Dermis blood vessel endothelial cell (primary cell): ENCODE measurements at regions not wholly inside any gene's neighbourhood (a gene's known extent, or its start where the extent isn't known, plus 50 kb on each side); places are given as distances from the start of the nearest gene placed in this dataset.
A peak's percentile ranks its signal among the peaks of the same experiment; 100 is the strongest.
"Not testable (repeated sequence)": the region's sequence is repeated elsewhere in the genome, so short reads cannot be mapped to it uniquely, and the experiment has no call there.

ENCODE experiments used
- DNase-seq: peaks from one replicate; pipeline ENCODE4 v3.0.0; 2010

DNA sequence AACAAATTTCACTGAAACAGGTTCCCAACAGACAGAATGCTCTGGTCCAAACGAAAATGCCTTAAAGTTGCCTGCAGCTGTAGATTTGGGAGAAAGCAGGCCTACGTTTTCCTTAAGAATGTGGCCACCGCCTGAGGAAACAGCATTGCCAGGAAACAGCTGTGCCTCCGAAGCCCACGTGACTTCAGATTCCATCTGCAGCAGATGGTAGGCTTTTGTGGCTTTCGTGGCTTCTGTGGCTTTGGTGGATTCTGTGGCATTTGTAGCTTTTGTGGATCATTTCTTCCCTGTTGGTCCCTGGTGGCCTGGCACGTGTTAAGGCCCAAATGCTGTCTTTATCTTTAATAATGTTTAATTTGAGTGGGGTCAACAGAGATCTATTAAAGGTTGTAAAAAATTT lies 222.9 kb downstream of the TTLL2 start:
- peak; percentile 78 for DNase-seq

DNA sequence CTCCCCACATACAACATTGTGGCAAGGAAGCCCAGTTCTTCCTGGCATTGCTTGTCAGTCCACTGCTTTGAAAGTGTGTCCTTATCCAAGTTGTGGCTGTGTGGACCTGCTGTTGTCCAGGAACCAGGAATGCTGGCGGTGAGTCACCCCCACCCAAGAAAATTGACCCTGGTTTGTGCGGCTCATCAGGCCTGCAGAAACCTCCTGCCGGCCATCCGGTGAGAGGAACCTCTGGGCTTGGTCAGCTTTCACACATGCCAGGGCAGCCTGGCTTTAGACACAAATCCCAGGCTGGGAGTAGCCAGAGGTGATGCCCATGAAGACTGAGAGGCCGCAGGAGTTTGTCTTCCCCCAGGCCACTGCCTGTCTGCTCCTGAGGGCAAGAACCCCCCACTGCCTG lies 223.6 kb downstream of the TTLL2 start:
- DNase-seq, result no peak

DNA sequence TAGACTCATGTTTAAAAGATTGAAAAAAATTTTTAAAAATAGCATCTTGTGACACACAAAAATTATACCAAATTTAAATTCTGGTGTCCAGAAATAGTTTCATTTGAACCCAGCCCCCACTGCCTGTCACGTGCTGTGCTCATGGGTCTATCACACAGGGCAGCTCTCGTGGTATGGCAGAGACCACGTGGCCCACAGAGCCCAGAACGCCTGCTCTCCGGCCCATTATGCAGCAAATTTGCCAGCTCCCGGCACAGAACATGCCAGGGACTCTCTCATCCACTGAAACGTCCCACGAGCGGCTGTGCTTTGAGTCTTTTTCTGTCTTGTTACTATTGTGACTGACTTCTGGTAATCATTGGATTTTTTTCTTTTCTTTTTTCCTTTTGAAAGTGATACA lies 224.3 kb downstream of the TTLL2 start:
- DNase-seq, result no peak

DNA sequence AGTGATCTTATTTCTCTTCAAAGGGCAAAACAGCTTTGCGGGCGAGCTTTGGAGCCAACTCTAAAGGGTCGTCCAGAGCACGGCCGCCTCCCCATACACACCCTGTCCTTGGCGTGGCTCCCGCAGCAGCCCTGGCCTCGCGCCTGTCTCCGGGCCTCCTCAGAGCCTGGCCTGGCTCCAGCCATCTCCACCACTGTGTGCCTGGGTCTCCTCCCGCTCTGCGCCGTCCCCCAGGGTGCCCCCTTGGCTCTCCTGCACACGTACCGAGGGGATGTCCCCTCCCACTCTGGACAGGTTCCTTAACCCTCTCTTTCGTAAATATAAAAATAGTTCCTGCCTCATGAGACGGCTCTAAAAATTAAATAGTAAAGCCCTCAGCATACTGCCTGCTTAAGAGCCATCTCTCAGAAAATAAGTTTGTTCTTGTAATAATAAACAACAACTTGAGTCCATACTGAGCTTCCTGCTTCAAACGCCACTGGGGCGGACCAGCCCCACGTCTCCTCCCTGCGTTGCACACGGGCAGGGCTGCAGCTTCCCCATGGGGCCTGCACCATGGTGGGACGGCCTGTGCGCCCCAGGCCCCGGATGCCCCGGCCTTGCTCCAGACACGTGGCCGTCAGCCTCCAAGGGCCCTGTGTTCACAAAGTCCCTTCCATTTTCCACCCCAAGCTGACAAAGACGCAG lies 226.2 kb downstream of the TTLL2 start:
- peak; percentile 15 for DNase-seq

DNA sequence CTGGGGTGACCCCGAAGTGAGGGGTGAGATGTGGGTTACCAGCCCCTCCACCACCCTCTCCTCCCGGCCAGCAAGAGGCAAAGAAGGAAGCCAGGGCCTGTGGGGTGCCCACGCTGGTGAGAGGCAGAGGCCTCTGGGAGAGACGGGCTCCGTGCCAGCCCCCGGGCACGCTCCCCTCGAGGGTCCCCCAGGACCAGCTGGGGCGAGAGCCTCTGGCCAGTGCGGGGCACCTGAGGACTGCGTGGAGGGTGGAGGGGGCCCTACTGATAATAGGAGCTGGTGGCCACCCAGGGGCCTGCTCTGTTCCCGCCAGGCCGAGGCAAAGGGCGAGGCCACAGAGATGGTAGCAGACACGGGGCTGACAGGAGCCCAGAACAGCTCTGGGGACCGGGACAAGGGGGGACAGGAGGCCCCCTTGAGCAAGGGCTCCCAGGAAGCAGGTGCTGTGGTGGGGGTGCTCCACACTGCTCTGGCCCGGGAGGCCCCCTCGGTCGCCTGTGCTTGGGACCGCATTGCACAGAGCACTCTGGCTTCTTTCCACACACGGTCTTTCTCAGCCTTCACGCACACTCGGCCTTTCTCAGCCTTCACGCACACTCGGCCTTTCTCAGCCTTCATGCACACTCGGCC lies 226.9 kb downstream of the TTLL2 start:
- no peak for DNase-seq

DNA sequence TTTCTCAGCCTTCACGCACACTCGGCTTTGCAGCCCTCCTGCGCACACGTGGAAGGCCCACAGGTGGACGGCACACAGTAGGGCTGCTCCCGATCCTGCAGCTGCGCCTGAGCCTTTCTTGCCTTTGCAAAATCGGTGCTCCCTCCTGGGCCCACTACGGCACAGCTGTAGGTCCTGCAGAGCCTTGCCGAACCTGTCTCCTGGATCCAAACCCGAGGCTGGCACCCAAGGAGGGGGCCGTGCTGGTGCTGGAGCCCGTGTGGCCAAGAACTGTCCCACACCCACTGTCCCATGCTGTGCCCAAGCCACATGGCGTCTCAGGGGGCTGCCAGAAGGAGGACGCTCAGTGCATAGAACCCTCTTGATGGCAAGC lies 227.4 kb downstream of the TTLL2 start:
- no peak for DNase-seq

DNA sequence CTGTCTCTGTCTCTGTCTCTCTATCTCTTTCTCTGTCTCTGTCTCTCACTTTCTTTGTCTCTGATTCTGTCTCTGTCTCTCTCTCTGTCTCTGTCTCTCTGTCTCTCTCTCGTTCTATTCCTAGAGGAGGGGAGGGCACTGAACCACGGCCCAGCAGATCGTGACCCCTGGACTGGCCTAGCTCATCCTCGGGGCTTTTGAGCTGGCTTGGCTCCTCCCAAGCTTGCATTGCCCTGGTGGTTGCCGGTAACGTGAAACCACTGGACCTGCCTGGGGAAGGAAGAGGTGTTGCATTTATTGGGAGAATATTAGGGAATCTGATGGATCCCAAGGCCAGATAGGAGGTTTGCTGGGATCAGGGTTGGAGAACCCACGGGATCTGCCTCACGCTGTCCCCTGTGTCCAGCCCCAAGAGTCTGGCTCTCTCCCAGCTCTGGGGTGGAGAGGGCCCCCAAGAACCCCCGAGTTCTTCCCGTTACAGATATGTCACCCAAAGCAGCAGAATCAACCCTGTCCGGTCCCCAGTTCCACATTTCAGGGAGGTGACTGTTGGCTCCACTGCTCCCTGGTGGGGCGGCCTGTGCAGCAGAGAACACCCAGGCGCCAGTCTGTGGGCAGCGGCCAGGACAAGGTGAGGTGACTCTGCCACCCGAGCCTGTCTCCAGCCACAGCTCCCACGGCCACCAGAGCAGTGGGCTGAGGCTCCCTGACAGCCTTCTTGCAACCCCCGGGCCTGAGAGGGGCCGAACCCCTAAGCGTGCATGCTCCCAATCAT lies 228.3 kb downstream of the TTLL2 start:
- DNase-seq, result no peak

DNA sequence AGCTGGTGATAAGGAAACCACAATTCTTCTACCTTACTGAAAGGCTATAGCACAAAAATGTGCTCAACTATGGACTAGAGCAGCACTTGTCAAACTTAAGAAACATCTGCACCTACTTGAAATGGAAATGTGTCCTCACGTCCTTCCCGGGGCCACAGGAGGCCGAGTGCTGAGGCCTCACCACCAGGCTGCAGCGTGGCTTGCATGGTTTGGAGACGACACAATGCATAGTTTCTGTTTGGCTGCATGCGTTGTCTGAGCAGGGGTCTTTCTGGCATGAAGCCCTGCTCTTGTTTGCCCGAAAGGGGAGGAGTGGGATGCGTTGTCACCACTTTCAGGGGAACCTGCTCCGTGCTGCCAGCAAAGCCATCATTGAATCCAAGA lies 228.8 kb downstream of the TTLL2 start:
- no peak for DNase-seq

DNA sequence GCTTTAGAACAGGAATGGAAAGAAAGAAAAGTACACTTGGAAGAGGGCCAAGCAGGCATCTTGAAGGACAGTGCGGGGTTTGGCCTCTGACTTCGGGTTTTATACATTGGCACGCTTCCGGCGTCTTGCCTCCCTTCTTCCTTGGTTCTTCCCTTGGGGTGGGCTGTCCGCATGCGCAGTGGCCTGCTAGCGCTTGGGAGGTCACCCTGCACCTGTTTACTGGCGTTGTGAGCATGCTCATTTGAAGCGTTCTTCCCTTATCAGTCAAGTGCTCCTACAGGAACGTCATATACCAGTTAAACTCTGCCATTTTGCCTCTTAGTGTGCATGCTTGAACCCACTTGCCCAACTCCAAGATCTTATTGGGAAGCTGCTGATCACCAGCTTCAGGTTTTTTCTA lies 230.0 kb downstream of the TTLL2 start:
- no peak for DNase-seq

DNA sequence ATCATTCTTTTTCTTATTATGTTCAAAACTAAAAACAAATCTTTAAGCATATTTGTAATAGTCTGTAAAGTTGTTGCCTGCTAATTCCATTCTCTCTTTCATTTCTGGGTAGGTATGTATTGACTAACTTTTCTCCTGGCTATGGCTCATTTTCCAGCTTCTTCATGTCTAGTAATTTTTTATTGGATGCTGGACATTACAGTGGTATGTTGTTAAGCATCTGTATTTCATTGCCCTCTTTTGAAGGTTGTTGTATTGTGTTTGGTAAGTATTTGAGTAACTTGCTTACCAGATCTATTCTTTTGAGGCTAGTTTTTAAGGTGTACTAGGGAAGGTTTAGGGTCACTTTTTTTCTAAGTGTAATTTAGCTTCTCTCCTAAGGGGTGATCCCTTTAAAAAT lies 230.9 kb downstream of the TTLL2 start:
- DNase-seq, result no peak

DNA sequence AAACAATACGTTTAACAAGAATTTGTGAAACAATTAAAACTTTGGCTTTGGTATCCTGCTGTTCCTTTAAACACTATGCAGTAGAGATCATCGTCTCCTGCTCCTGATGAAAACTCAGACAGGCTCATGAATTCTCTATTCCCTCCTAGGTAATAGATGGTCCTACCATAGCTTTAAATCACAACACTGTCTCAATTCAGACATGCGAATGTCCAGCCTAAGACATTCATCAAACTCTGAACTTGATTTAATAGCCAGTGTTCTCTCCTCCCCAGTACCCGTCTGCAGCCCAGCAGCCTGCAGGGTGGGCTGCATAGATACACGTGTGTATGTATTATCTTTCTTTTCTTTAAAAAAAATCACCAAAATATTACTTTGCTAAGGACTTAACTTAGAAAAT lies 232.8 kb downstream of the TTLL2 start:
- DNase-seq, result no peak

DNA sequence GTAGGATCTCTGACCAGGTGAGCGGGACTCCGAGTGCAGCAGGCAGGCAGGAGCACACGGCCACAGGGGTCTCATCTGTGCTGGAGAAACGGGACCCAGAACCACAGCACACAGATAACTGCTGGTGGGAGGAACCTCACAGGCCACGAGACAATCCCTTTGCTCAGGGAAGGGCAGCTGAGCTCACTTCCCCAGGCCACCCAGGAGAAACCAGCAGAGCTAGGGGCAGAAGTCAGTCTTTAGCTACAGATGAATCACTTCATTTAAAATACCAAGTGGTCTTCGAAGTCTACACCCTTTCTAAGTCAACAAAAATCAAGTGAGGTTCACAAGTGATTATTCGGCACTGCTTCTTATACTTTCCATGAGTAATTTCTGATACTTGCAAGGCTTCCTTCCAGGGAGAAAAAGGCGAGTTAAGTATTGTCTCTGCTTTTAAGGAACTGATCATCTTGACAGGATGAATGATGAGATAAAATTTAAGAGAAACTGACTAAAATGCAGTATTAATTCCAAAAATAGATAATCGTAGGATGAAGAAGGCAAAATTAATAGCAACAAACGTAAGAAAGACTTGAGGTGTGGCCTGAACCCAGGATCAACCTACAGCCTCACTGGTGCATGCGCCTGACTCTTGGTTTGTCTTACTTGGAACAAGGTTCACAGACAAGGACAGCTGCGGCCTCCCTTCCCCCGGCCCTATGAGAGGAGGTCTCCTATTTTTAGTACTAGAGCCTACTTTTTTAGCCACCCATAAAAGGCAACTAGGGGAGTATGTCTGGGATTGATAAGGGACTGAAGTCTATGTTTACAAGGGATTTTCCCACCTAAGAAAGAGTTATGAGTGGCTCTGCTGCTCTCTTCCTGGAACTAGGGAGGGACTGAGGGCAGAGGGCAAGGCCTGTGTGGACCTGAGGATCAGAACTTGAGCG lies 233.6 kb downstream of the TTLL2 start:
- no peak for DNase-seq

DNA sequence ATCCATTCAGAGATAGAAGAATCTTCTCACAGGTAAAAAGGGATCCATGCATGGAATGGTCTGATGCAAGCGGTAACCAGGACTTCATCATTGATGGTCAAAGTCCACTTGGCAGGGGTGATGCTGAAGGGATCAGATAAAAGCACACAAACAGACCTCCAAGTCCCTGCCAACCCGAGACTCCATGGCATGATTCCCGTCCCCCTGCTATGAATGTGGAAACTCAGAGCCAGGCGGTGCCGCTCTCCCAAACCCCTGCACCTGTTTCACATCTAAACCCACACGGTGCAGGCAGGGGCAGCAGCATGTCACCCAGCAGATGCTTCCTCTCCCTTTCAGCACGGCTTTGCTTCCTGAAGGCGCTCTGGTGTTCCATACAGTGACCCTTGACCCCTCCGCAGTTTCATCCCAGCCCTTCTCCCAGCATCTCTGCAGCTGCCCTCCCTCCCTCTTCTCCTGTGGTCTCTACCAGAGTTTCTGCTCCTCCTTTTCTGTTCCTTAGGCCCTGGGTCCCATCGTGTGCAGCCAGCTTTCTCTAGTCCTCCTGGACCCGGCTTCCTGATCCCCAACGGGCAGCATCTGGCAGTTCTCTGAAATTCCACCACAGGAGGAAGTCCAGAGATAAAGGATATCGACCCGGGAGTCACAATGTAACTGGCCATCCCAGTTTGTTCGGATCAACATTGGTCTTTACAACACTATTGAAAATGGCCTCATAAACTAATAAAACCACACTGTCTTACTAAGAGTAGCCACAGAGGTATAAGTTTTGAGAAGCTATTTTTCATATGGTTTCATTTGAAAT lies 235.0 kb downstream of the TTLL2 start:
- DNase-seq, result peak; percentile 51

DNA sequence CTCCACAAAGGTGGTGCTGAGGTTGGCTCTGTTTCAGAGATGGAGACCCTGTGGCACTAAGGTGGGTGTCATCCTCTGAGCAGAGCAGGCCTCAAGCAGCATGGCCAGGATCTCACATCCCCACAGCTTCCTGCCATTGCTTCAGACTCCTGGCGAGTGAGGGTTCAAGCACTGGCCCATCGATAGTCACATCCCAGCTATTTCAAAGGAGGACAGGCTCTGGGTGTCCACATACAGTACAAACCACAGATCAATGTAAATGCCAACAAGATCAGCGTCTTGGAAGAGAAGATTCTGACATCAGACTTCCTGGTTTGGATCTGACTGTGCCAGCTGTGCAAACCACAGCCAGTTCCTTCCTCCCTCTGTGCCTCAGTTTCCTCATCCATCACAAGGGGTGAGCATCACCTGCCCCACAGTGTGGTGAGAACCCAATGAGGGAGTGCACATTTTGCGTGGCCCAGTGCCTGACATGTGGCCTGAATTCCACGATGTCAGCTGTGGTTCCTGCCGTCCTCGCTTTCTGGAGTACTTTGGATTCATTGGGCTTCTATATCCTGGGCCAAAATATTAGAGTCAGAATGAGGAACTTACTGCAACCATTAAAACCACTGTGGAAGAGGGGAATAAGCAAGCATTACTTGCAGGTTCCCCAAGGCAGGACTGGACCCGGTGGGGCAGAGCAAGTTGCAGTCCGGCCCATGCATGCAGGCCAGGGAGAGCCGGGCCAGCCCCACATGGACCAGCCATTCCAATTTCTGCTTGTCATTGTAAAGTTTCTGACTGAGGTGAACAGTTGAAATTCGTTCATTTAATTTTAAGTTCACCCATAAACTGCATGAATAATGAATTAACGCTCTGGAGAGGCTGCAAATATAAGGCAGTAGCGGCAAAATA lies 236.0 kb downstream of the TTLL2 start:
- DNase-seq, result no peak

DNA sequence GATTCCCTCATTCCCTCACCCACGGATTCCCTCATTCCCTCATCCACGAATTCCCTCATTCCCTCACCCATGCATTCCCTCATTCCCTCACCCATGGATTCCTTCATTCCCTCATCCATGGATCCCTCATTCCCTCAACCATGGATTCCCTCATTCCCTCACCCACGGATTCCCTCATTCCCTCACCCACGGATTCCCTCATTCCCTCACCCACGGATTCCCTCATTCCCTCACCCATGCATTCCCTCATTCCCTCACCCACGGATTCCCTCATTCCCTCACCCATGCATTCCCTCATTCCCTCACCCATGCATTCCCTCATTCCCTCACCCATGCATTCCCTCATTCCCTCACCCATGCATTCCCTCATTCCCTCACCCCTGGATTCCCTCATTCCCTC lies 238.0 kb downstream of the TTLL2 start:
- not testable (repeated sequence) for DNase-seq

DNA sequence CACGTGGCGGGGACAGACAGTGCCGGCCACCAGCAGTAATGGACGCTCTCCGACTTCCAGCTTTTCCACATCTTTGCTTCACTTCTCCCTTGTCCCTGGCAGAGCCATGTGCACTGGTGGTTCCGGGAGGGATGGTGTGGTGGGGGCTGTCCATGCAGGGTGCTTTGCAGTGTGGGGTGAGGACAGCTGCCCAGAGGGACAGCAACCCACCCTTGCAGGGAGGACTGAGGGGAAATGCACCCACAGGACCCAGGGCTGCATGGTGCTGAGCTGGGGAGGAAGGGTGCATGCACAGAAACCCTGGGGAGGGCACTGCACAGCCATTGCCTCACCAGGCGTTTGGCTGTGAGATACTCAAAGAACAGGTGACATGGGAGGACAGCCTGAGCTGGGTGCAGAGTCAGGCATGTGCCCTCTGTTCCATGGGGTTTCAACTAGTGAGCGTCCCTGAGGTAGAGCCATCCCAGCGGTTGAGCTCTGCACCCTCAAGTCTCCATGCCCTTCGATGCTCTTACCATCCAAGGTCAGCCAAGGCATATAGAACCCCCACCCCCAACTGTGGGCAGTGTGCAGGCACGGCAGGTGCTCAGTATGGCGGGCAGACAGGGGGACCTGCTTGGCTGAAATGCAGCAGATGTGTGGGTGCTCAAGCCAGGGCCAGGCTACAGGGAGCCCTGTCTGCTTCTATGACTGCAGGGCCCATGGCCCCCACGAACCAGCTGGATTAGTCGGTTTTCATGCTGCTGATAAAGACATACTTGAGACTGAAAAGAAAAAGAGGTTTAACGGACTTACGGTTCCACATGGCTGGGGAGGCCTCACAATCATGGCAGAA lies 239.7 kb downstream of the TTLL2 start:
- DNase-seq, result no peak

DNA sequence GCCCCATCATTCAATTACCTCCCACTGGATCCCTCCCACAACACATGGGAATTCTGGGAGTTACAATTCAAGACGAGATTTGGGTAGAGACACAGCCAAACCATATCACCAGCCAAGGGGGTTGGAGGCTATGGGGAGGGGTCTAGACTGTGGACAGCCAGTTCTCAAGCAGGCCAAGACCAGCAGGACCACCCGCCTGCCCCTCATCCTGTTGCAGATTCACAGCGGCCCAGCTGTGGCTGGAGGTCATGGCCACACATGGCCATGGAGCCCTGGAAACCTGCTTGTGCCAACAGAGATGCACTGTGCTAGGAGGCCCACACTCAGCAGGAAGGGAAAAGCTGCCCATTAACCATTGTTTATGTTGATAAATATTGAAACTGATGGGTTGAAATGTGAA lies 240.5 kb downstream of the TTLL2 start:
- no peak for DNase-seq

DNA sequence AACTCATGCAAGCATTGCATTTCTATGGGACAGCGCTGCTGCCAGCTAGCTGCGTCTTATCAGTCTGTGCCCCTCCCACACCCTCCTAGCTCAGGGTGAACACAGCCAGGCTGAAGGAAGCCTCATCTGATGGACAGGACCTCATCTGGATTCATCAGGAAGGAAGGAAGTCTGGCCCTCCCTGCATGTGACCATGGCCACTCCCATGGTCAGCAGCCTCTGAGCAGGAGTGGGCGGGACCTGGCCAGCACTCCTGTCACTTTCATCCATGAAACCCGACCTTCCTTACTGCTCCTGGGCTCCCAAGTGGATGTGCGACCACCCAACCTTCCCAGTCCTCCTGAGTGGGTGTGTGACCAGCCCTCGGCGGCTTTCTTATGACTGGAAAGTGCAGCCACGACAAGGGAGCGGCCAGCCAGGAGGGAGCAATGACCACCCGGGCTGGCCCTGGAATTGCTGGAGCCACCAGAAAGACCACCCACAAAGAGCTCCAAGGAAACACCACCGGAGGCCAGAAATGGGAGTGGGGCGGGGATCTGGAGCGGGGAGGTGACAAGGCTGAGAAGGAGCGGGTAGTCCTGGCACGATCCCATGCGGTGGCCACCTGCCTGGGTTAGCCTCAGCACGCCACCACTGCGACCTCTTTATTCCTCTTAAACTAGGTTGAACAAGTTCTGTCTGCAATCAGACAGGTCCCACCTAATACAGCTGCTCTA lies 241.2 kb downstream of the TTLL2 start:
- peak; percentile 64 for DNase-seq

DNA sequence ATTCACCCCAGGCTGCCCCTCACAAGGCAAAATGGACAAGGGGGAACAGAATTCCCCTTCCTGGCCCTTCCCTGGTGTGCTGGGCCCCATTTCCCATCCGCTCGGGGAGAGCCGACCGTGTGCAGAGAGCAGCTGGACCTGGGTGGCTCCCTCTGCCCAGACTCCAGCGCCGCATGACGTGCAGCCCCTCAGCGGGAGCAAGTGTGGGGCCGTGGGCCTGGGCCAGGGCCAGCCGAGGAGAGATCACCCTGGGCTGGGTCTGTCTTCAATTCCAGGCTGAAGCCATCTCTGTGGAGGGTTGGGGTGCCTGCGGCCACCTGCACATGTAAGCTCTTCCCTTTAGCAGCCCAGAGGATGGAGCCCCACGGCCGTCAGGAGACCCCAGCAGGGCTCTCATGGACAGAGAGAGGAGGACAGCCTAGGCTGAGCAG lies 241.8 kb downstream of the TTLL2 start:
- DNase-seq, result no peak
